Thyroid gland (tissue), 4 donors: ENCODE measurements at regions not wholly inside any gene's neighbourhood (a gene's known extent, or its start where the extent isn't known, plus 50 kb on each side); places are given as distances from the start of the nearest gene placed in this dataset.
"Not testable (repeated sequence)": the region's sequence is repeated elsewhere in the genome, so short reads cannot be mapped to it uniquely, and the experiment has no call there.

Experiments used
- DNase-seq, 2 donors: peaks; one replicate each; pipeline ENCODE4 v3.0.0-alpha.2; 2019
- H3K27ac ChIP-seq, 3 donors: fragments of 200-600 bp; sonication (generic); 1 replicate in 2 of 3; 2 replicates in 1 of 3; pipeline ENCODE4 v1.5.1; 2016 to 2019; ENCODE audit warnings: mild to moderate bottlenecking in 1 of 3, moderate library complexity in 1 of 3
- H3K27me3 ChIP-seq: fragments of 200-600 bp; sonication (generic); one replicate; pipeline ENCODE4 v1.5.1; 2019
- H3K36me3 ChIP-seq, 2 donors: fragments of 200-600 bp; sonication (generic); one replicate each; pipeline ENCODE4 v1.5.1; 2016 to 2019
- H3K4me1 ChIP-seq, 2 donors: fragments of 200-600 bp; sonication (generic); one replicate each; pipeline ENCODE4 v1.5.1; 2017 to 2019
- H3K4me3 ChIP-seq, 3 donors: fragments of 200-600 bp; sonication (generic); replicated peaks in 1 of 3; 1 replicate in 2 of 3; 2 replicates in 1 of 3; pipeline ENCODE4 v1.5.1; 2016; ENCODE audit warnings: mild to moderate bottlenecking in 1 of 3
- H3K9me3 ChIP-seq: fragments of 200-600 bp; sonication (generic); one replicate; pipeline ENCODE4 v1.5.1; 2017
- CTCF ChIP-seq, 6 experiments: fragments of 200-600 bp in 3 of 6; fragments of 450-650 bp in 3 of 6; sonication (generic) in 3 of 6; IDR thresholded peaks; one replicate each; pipeline ENCODE4 v1.5.1; 2016 to 2019; ENCODE audit warnings: antibody characterized with exemption in 6 of 6, mild to moderate bottlenecking in 2 of 6, inconsistent platforms in 1 of 6, moderate library complexity in 1 of 6
- POLR2A ChIP-seq, 2 donors: fragments of 450-650 bp; IDR thresholded peaks; one replicate each; pipeline ENCODE4 v1.6.1; 2017; ENCODE audit warnings: antibody characterized with exemption in 2 of 2, mild to moderate bottlenecking in 2 of 2, moderate library complexity in 1 of 2
- WGBS, 2 donors: methylation state at CpG; one replicate each; pipeline ENCODE4 v1.1.5; 2017; 5-methylcytosine and 5-hydroxymethylcytosine counted together
- intact Hi-C: fragments of 100-400 bp; cut with DNase I; formaldehyde crosslinking; loops from one replicate; pipeline ENCODE4 v1.15.1; 2023

GRCh38 chr4:71107726-71108125 is 114.3 kb downstream of the DCK start:
- Histone ChIP-seq H3K4me3 (no peak overlapping the region), H3K36me3 (no peaks in the 10 kb centered on the region), H3K27ac (no peak overlapping the region), H3K4me1 (no peaks in the 10 kb centered on the region), H3K9me3 (no peaks in the 10 kb centered on the region), H3K27me3 (no peaks in the 10 kb centered on the region)
- TF ChIP-seq POLR2A (IDR thresholded peaks at IDR 0.05) (no peak), CTCF (IDR thresholded peaks at IDR 0.05) (no peak)
- 78 to 83% methylated on average over 2 of the region's 2 CpGs for WGBS, 2 donors
- DNase-seq = no peak
- intact Hi-C loops = no loop called here

GRCh38 chr4:71110499-71110898 is 117.0 kb downstream of the DCK start:
- no peaks in the 10 kb centered on the region for H3K36me3 ChIP-seq

GRCh38 chr4:71111133-71111532 is 117.7 kb downstream of the DCK start:
- H3K36me3 ChIP-seq, H3K27ac ChIP-seq, H3K27me3 ChIP-seq, H3K9me3 ChIP-seq, H3K4me3 ChIP-seq, intact Hi-C loops, DNase-seq, H3K4me1 ChIP-seq: not testable (repeated sequence)
- WGBS, 2 donors = 75 to 88% methylated on average over 4 of the region's 4 CpGs

More at GRCh38 chr4:71110499-71110898, 117.0 kb downstream of the DCK start:
- Histone ChIP-seq H3K9me3 (no peaks in the 10 kb centered on the region), H3K27ac (no peak overlapping the region), H3K4me3 (no peak overlapping the region), H3K4me1 (no peaks in the 10 kb centered on the region), H3K27me3 (no peaks in the 10 kb centered on the region)
- intact Hi-C loops = no loop called here
- DNase-seq = no peak
- WGBS, 2 donors = 82 to 85% methylated on average over 2 of the region's 2 CpGs
- TF ChIP-seq CTCF (IDR thresholded peaks at IDR 0.05) (no peak), POLR2A (IDR thresholded peaks at IDR 0.05) (no peak)

GRCh38 chr4:71113294-71113693 is 119.8 kb downstream of the DCK start:
- DNase-seq = no peak
- 89 to 95% methylated on average over 1 of the region's 1 CpG for WGBS, 2 donors
- TF ChIP-seq CTCF (IDR thresholded peaks at IDR 0.05) (no peak), POLR2A (IDR thresholded peaks at IDR 0.05) (no peak)

GRCh38 chr4:71120831-71121524 is 127.5 kb downstream of the DCK start:
- DNase-seq = no peak

More at GRCh38 chr4:71113294-71113693, 119.8 kb downstream of the DCK start:
- intact Hi-C loops = no loop called here
- no peak overlapping the region for H3K27ac ChIP-seq
- no peak overlapping the region for H3K4me3 ChIP-seq
- no peaks in the 10 kb centered on the region for H3K27me3 ChIP-seq
- no peaks in the 10 kb centered on the region for H3K9me3 ChIP-seq
- no peaks in the 10 kb centered on the region for H3K4me1 ChIP-seq
- H3K36me3 ChIP-seq = no peaks in the 10 kb centered on the region

More at GRCh38 chr4:71120831-71121524, 127.5 kb downstream of the DCK start:
- intact Hi-C loops = no loop called here
- H3K27me3 ChIP-seq = no peaks in the 10 kb centered on the region
- TF ChIP-seq CTCF (IDR thresholded peaks at IDR 0.05) (no peak), POLR2A (IDR thresholded peaks at IDR 0.05) (no peak)
- H3K9me3 ChIP-seq = no peaks in the 10 kb centered on the region
- H3K36me3 ChIP-seq = no peaks in the 10 kb centered on the region
- no peak overlapping the region for H3K4me3 ChIP-seq
- no peaks in the 10 kb centered on the region for H3K4me1 ChIP-seq
- H3K27ac ChIP-seq = no peak overlapping the region
- WGBS, 2 donors = 88 to 98% methylated on average over 8 to 13 of the region's 37 CpGs
